SKM-1 treated with dmso at 0.1 percent for 144 hours (cell line): ENCODE measurements at regions not wholly inside any gene's neighbourhood (a gene's known extent, or its start where the extent isn't known, plus 50 kb on each side); places are given as distances from the start of the nearest gene placed in this dataset.

Experiments
- DNase-seq: peaks from one replicate; lab custom pipeline; 2025; ENCODE audit not compliant: unreplicated experiment; lab: John Stamatoyannopoulos, UW

GRCh38 chr9:21744841-21745240 is 57.6 kb upstream of the MTAP start:
- DNase-seq = peak; percentile 59

DNA sequence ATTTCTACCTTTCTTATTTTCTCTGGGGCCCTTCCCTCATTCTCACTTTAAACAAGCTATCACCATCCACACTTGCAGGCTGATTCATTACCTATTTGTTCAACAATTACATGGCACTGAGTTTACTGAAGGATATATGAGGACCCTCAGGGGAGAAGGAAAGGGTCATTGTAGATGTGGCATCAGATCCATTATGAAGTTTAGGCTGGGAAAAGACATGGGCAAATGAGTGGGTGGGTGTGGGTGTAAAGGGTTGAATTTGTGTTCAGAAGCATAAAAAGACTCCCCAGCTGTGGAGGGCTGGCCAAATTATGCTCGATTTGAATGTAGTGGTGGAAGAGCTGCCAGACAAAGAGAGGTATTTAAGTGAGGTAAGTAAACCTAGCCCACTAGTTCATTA is 55.9 kb upstream of the MTAP start:
- no peak for DNase-seq

GRCh38 chr9:21747175-21747574 is 55.3 kb upstream of the MTAP start:
- DNase-seq = no peak

DNA sequence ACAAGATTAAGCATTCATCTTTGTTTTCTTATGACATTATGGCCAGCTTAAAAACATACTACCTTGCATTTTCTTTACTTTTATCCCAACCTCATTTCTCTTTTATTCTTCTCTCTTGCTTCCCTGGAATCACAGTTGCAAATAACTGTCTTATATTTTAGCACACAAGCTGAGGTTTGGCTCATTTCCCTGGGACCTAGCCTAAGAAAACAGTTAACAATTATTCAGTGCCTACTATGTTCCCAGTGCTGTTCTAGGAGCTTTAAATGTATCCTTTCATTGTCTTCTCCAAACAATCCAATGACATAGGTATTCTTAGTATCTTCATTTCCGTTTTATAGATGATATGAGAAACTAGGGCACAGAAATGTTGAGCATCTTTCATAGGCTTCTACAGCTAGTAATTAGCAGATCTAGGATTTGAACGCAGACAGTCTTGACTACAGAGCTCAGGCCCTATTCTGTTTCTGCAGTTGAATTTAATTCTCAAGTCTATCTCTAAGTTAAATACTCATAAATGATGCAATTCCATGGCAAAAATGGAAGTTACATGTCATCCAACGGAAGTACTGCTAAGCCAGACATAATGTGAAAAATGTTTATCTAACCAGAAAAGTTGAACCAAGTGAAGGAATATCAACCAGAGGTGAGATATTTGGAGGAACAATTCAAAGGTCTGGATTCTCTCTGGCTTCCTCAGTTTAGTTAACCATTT is 52.3 kb upstream of the MTAP start:
- no peak for DNase-seq

GRCh38 chr9:21751998-21752397 is 50.4 kb upstream of the MTAP start:
- no peak for DNase-seq
